OCI-LY1 (cell line): ENCODE measurements at regions not wholly inside any gene's neighbourhood (a gene's known extent, or its start where the extent isn't known, plus 50 kb on each side); places are given as distances from the start of the nearest gene placed in this dataset.

ENCODE experiments used
- H2AFZ ChIP-seq: fragments of 200-600 bp; sonication (generic), shearing (Covaris generic); 2 replicates; pipeline ENCODE4 v1.6.0; 2014; ENCODE audit warnings: antibody characterized with exemption, mild to moderate bottlenecking, low read length
- H3F3A ChIP-seq: fragments of 200-600 bp; sonication (generic), shearing (Covaris generic); 2 replicates; pipeline ENCODE4 v1.6.0; 2014; ENCODE audit warnings: mild to moderate bottlenecking, antibody characterized with exemption, low read length, moderate library complexity; ENCODE audit not compliant: insufficient read depth
- H3K27ac ChIP-seq: fragments of 200-600 bp; sonication (generic); 2 replicates; pipeline ENCODE4 v1.5.1; 2014; ENCODE audit warnings: low read length, mixed run types, mild to moderate bottlenecking, low read depth; ENCODE audit not compliant: poor library complexity, severe bottlenecking
- H3K27me3 ChIP-seq: fragments of 200-600 bp; sonication (generic); 2 replicates; pipeline ENCODE4 v1.6.0; 2014; ENCODE audit warnings: antibody characterized with exemption, mild to moderate bottlenecking, low read length, moderate library complexity; ENCODE audit not compliant: insufficient read depth
- H3K36me3 ChIP-seq: fragments of 200-600 bp; sonication (generic); 2 replicates; pipeline ENCODE4 v1.6.1; 2014; ENCODE audit warnings: mild to moderate bottlenecking, antibody characterized with exemption, low read length, moderate library complexity, mixed read lengths; ENCODE audit not compliant: insufficient read depth
- H3K4me1 ChIP-seq: fragments of 200-600 bp; sonication (generic); 2 replicates; pipeline ENCODE4 v1.5.1; 2014; ENCODE audit warnings: mild to moderate bottlenecking, low read length, moderate library complexity; ENCODE audit not compliant: insufficient read depth, severe bottlenecking
- H3K4me2 ChIP-seq: fragments of 200-600 bp; sonication (generic), shearing (Covaris generic); 2 replicates; pipeline ENCODE4 v1.6.1; 2014; ENCODE audit warnings: low read length
- H3K4me3 ChIP-seq: fragments of 200-600 bp; sonication (generic); 2 replicates; pipeline ENCODE4 v1.5.1; 2014; ENCODE audit warnings: low read length, low read depth, mild to moderate bottlenecking, mixed read lengths; ENCODE audit not compliant: poor library complexity, severe bottlenecking
- H3K79me2 ChIP-seq: fragments of 200-600 bp; shearing (Covaris generic); 2 replicates; pipeline ENCODE4 v1.6.1; 2016; ENCODE audit warnings: mixed run types, low read length, mixed read lengths; ENCODE audit not compliant: insufficient read depth
- H3K9ac ChIP-seq: fragments of 200-600 bp; sonication (generic), shearing (Covaris generic); 2 replicates; pipeline ENCODE4 v1.6.1; 2014; ENCODE audit warnings: mild to moderate bottlenecking, low read length, mixed read lengths
- H3K9me2 ChIP-seq: fragments of 200-600 bp; sonication (generic), shearing (Covaris generic); 2 replicates; pipeline ENCODE4 v1.6.1; 2014; ENCODE audit warnings: low read depth, mild to moderate bottlenecking, low read length, mixed read lengths
- H3K9me3 ChIP-seq: fragments of 200-600 bp; shearing (Covaris generic); 2 replicates; pipeline ENCODE4 v1.6.1; 2014; ENCODE audit warnings: low read length, mixed read lengths
- H4K20me1 ChIP-seq: fragments of 200-600 bp; sonication (generic), shearing (Covaris generic); 2 replicates; pipeline ENCODE4 v1.6.0; 2016; ENCODE audit warnings: mild to moderate bottlenecking, low read length; ENCODE audit not compliant: insufficient read depth
- EZH2 ChIP-seq: fragments of 200-600 bp; sonication (generic), shearing (Covaris generic); IDR thresholded peaks from 2 replicates; pipeline ENCODE4 v1.8.0; 2017; ENCODE audit warnings: borderline replicate concordance, mixed run types, mild to moderate bottlenecking, antibody characterized with exemption, low read length, moderate library complexity, mixed read lengths
- TF ChIP-seq, protein P1 (sequence below): fragments of 200-600 bp; sonication (generic), shearing (Covaris generic); IDR thresholded peaks from 2 replicates; pipeline ENCODE4 v1.5.1; 2017; ENCODE audit warnings: mild to moderate bottlenecking, antibody characterized with exemption, low read length, moderate library complexity, mixed read lengths

DNA sequence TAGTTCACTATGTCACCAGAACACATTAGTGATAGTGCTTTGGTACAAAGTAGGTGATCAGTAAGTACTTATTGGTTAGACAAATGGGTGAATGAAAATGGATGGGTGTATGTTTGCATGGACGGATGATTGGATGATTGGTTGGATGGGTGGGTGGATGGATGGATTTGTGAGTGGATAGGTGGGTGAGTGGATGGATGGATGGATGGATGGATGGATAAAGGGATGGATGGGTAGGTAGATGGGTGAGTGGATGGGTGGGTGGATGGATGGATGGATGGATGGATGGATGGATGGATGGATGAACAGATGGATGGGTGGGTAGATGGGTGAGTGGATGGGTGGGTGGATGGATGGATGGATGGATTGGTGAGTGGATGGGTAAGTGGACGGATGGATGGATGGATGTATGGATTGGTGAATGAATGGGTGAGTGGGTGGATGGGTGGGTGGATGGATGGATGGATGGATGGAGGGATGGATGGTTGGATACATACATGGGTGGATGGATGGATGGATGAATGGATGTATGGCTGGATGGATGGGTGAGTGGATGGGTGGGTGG lies 225.3 kb upstream of the GSE1 start:
- Histone ChIP-seq H3K36me3 (no peaks in the 10 kb centered on the region), H3K4me1 (no peaks in the 10 kb centered on the region), H3K9ac (no peak overlapping the region), H3K4me2 (no peak overlapping the region), H3K4me3 (no peak overlapping the region), H3K27ac (no peak overlapping the region), H3K79me2 (no peaks in the 10 kb centered on the region), H4K20me1 (no peaks in the 10 kb centered on the region), H3K9me2 (no peaks in the 10 kb centered on the region), H3K9me3 (no peaks in the 10 kb centered on the region), H2AFZ (no peak overlapping the region), H3F3A (no peaks in the 10 kb centered on the region), H3K27me3 (no peaks in the 10 kb centered on the region; the same call in 1 of the 2 replicates)
- no peak for TF ChIP-seq EZH2
- TF ChIP-seq, protein P1, sequence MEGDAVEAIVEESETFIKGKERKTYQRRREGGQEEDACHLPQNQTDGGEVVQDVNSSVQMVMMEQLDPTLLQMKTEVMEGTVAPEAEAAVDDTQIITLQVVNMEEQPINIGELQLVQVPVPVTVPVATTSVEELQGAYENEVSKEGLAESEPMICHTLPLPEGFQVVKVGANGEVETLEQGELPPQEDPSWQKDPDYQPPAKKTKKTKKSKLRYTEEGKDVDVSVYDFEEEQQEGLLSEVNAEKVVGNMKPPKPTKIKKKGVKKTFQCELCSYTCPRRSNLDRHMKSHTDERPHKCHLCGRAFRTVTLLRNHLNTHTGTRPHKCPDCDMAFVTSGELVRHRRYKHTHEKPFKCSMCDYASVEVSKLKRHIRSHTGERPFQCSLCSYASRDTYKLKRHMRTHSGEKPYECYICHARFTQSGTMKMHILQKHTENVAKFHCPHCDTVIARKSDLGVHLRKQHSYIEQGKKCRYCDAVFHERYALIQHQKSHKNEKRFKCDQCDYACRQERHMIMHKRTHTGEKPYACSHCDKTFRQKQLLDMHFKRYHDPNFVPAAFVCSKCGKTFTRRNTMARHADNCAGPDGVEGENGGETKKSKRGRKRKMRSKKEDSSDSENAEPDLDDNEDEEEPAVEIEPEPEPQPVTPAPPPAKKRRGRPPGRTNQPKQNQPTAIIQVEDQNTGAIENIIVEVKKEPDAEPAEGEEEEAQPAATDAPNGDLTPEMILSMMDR, result no peak

GRCh38 chr16:85389679-85390470 lies 223.2 kb upstream of the GSE1 start:
- no peaks in the 10 kb centered on the region for H3K9me2 ChIP-seq
- H2AFZ ChIP-seq, result no peak overlapping the region
- H3K9ac ChIP-seq, result no peak overlapping the region
- no peaks in the 10 kb centered on the region for H3K9me3 ChIP-seq
- H4K20me1 ChIP-seq, result no peaks in the 10 kb centered on the region
- no peaks in the 10 kb centered on the region for H3K79me2 ChIP-seq
- H3K4me2 ChIP-seq, result no peak overlapping the region
- H3K4me3 ChIP-seq, result no peak overlapping the region
- no peaks in the 10 kb centered on the region for H3K36me3 ChIP-seq
- H3K27me3 ChIP-seq, result no peaks in the 10 kb centered on the region; the same call in 1 of the 2 replicates
- no peak overlapping the region for H3K27ac ChIP-seq
- no peak for TF ChIP-seq EZH2
- TF ChIP-seq, protein P1, result no peak
- H3F3A ChIP-seq, result no peaks in the 10 kb centered on the region
- H3K4me1 ChIP-seq, result no peaks in the 10 kb centered on the region

GRCh38 chr16:85390511-85391174 lies 222.5 kb upstream of the GSE1 start:
- Histone ChIP-seq H3K36me3 (no peaks in the 10 kb centered on the region), H3K9me3 (no peaks in the 10 kb centered on the region), H3K4me1 (no peaks in the 10 kb centered on the region), H3K27me3 (no peaks in the 10 kb centered on the region; the same call in 1 of the 2 replicates), H3K27ac (no peak overlapping the region), H3K4me3 (no peak overlapping the region), H3K9ac (no peak overlapping the region), H4K20me1 (no peaks in the 10 kb centered on the region), H2AFZ (no peak overlapping the region), H3K9me2 (no peaks in the 10 kb centered on the region), H3F3A (no peaks in the 10 kb centered on the region), H3K79me2 (no peaks in the 10 kb centered on the region), H3K4me2 (no peak overlapping the region)
- TF ChIP-seq, protein P1, result no peak
- no peak for TF ChIP-seq EZH2
